ENCODE measurements at regions not wholly inside any gene's neighbourhood (a gene's known extent, or its start where the extent isn't known, plus 50 kb on each side); places are given as distances from the start of the nearest gene placed in this dataset.

DNA sequence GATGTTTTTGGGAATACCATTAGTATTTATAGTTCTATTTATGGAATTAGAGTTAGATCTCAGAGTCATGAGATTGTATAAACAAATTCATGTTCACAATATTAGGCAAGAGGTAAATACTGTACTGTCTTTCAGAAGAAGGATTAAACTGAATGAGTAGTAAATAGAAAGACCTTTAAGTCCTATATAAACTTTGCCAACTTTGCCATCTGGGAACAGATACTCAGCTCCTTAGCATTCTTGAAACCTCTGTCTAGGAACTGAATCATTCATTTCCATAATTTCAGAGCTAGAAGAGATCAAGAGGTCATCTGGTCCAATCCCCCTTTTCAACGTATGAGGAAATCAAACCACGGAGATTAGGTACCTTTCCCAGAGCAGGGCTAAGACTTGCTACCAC lies 141.1 kb downstream of the CAND1 start:
- H3F3A ChIP-seq (ENCODE audit: control insufficient read depth, insufficient read depth): no peaks in the 10 kb centered on the region
- H3K4me2 ChIP-seq (ENCODE audit: low read length): no peak overlapping the region
- H3K9me2 ChIP-seq (replicated peaks; ENCODE audit: control insufficient read depth, low read length): no peaks in the 10 kb centered on the region
- H3K27me3 ChIP-seq (ENCODE audit: control insufficient read depth, low read length): no peaks in the 10 kb centered on the region; the same call in 1 of the 2 replicates
- no peak for TF ChIP-seq EZH2phosphoT487 (IDR thresholded peaks at IDR 0.05; ENCODE audit: borderline replicate concordance, low read length)
- TF ChIP-seq, protein P1, sequence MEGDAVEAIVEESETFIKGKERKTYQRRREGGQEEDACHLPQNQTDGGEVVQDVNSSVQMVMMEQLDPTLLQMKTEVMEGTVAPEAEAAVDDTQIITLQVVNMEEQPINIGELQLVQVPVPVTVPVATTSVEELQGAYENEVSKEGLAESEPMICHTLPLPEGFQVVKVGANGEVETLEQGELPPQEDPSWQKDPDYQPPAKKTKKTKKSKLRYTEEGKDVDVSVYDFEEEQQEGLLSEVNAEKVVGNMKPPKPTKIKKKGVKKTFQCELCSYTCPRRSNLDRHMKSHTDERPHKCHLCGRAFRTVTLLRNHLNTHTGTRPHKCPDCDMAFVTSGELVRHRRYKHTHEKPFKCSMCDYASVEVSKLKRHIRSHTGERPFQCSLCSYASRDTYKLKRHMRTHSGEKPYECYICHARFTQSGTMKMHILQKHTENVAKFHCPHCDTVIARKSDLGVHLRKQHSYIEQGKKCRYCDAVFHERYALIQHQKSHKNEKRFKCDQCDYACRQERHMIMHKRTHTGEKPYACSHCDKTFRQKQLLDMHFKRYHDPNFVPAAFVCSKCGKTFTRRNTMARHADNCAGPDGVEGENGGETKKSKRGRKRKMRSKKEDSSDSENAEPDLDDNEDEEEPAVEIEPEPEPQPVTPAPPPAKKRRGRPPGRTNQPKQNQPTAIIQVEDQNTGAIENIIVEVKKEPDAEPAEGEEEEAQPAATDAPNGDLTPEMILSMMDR (IDR thresholded peaks at IDR 0.05; ENCODE audit: low read depth, low read length, poor library complexity, severe bottlenecking): no peak
- no peak overlapping the region for H3K4me3 ChIP-seq (ENCODE audit: low read length)
- no peaks in the 10 kb centered on the region for H3K36me3 ChIP-seq (ENCODE audit: control insufficient read depth, low read length)
- no peaks in the 10 kb centered on the region for H3K79me2 ChIP-seq (ENCODE audit: control insufficient read depth, low read length)
- no peaks in the 10 kb centered on the region for H3K9me3 ChIP-seq (ENCODE audit: control insufficient read depth, insufficient read depth, low read length)
- H4K20me1 ChIP-seq (ENCODE audit: control insufficient read depth, insufficient read depth, low read depth, low read length): no peaks in the 10 kb centered on the region
- no peak overlapping the region for H3K27ac ChIP-seq (ENCODE audit: low read depth, low read length)
- H3K4me1 ChIP-seq (ENCODE audit: control insufficient read depth, low read length): no peaks in the 10 kb centered on the region

DNA sequence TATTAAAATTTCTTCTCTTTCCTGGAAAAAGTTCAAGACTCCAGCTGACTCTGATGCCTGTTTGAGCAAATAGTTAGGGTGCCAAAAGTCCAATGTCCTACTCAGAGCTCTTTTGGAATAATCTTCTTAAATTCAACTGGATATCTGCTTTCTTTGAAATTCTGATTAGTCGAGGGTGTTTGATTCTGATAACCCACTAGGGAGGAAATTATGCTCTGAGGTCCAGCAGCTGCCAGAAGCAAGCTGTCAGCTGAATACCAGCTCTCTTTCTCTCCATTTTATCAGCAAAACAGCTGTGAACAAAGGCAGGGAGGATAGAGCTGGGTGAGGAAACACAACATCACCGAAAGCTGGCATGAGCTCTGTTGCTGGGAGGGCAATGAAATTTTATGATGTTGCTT lies 141.5 kb downstream of the CAND1 start:
- TF ChIP-seq EZH2phosphoT487 (IDR thresholded peaks at IDR 0.05; ENCODE audit: borderline replicate concordance, low read length): no peak
- TF ChIP-seq, protein P1 (IDR thresholded peaks at IDR 0.05; ENCODE audit: low read depth, low read length, poor library complexity, severe bottlenecking): no peak
- H3K9me2 ChIP-seq (replicated peaks; ENCODE audit: control insufficient read depth, low read length): no peaks in the 10 kb centered on the region

DNA sequence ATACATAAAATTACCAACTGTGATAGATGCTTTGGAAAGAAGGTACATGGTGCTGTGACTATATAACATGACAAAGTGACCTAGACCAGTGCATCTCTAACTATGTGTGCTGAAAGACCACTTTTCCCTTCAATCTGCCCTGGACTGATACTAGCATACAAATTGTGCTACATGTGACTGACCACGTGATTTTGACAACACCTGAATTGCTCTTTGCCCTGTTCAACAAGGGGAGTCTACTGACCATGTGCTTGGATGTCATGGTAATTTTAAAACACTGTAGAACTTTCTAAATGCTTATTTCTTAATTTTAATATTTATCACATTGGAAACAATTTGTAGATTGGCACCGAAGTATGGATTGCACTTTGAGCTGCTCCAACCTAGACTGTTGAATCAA lies 142.4 kb downstream of the CAND1 start:
- H3K79me2 ChIP-seq (ENCODE audit: control insufficient read depth, low read length): no peaks in the 10 kb centered on the region
- no peaks in the 10 kb centered on the region; the same call in 1 of the 2 replicates for H3K27me3 ChIP-seq (ENCODE audit: control insufficient read depth, low read length)
- no peaks in the 10 kb centered on the region for H3K36me3 ChIP-seq (ENCODE audit: control insufficient read depth, low read length)
- no peaks in the 10 kb centered on the region for H3K4me1 ChIP-seq (ENCODE audit: control insufficient read depth, low read length)
- no peaks in the 10 kb centered on the region for H3K9me2 ChIP-seq (replicated peaks; ENCODE audit: control insufficient read depth, low read length)
- H3K27ac ChIP-seq (ENCODE audit: low read depth, low read length): no peak overlapping the region
- no peak overlapping the region for H3K4me3 ChIP-seq (ENCODE audit: low read length)
- TF ChIP-seq, protein P1 (IDR thresholded peaks at IDR 0.05; ENCODE audit: low read depth, low read length, poor library complexity, severe bottlenecking): no peak
- no peaks in the 10 kb centered on the region for H3F3A ChIP-seq (ENCODE audit: control insufficient read depth, insufficient read depth)
- H4K20me1 ChIP-seq (ENCODE audit: control insufficient read depth, insufficient read depth, low read depth, low read length): no peaks in the 10 kb centered on the region
- H3K4me2 ChIP-seq (ENCODE audit: low read length): no peak overlapping the region
- H3K9me3 ChIP-seq (ENCODE audit: control insufficient read depth, insufficient read depth, low read length): no peaks in the 10 kb centered on the region

More for the DNA sequence above, 141.5 kb downstream of the CAND1 start:
- no peaks in the 10 kb centered on the region for H3K4me1 ChIP-seq (ENCODE audit: control insufficient read depth, low read length)
- no peaks in the 10 kb centered on the region; the same call in 1 of the 2 replicates for H3K27me3 ChIP-seq (ENCODE audit: control insufficient read depth, low read length)
- H3K79me2 ChIP-seq (ENCODE audit: control insufficient read depth, low read length): no peaks in the 10 kb centered on the region
- no peaks in the 10 kb centered on the region for H3F3A ChIP-seq (ENCODE audit: control insufficient read depth, insufficient read depth)
- H3K4me3 ChIP-seq (ENCODE audit: low read length): no peak overlapping the region
- no peaks in the 10 kb centered on the region for H3K9me3 ChIP-seq (ENCODE audit: control insufficient read depth, insufficient read depth, low read length)
- no peaks in the 10 kb centered on the region for H4K20me1 ChIP-seq (ENCODE audit: control insufficient read depth, insufficient read depth, low read depth, low read length)
- H3K36me3 ChIP-seq (ENCODE audit: control insufficient read depth, low read length): no peaks in the 10 kb centered on the region
- no peak overlapping the region for H3K4me2 ChIP-seq (ENCODE audit: low read length)
- no peak overlapping the region for H3K27ac ChIP-seq (ENCODE audit: low read depth, low read length)

DNA sequence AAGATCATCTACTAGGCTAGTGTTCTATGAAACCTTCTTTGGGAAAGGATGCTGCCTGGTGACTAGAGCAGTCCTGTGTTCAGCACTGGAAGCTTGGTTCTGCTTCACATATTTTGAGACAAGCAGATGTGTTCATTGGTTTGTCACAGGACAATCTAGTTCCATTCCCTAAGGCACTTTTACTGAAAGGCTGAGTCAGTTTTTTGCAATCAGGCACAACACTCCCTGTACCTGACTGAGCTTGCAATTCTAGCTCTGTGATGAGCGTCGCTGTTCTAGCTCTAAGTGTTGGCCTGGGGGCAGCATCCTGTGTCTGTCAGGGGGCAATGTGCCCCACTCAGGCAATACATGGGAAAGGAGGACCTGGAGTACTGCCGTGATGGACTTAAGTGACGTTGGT lies 144.4 kb downstream of the CAND1 start:
- Histone ChIP-seq H3F3A (ENCODE audit: control insufficient read depth, insufficient read depth) (no peaks in the 10 kb centered on the region), H3K36me3 (ENCODE audit: control insufficient read depth, low read length) (no peaks in the 10 kb centered on the region), H3K9me3 (ENCODE audit: control insufficient read depth, insufficient read depth, low read length) (no peaks in the 10 kb centered on the region), H4K20me1 (ENCODE audit: control insufficient read depth, insufficient read depth, low read depth, low read length) (no peaks in the 10 kb centered on the region), H3K27ac (ENCODE audit: low read depth, low read length) (no peak overlapping the region), H3K79me2 (ENCODE audit: control insufficient read depth, low read length) (no peaks in the 10 kb centered on the region), H3K4me3 (ENCODE audit: low read length) (no peak overlapping the region), H3K4me2 (ENCODE audit: low read length) (no peak overlapping the region), H3K27me3 (ENCODE audit: control insufficient read depth, low read length) (no peaks in the 10 kb centered on the region; the same call in 1 of the 2 replicates), H3K9me2 (replicated peaks; ENCODE audit: control insufficient read depth, low read length) (no peaks in the 10 kb centered on the region), H3K4me1 (ENCODE audit: control insufficient read depth, low read length) (no peaks in the 10 kb centered on the region)
- TF ChIP-seq, protein P1 (IDR thresholded peaks at IDR 0.05; ENCODE audit: low read depth, low read length, poor library complexity, severe bottlenecking): no peak
- no peak for TF ChIP-seq EZH2phosphoT487 (IDR thresholded peaks at IDR 0.05; ENCODE audit: borderline replicate concordance, low read length)
